ENCODE measurements at regions not wholly inside any gene's neighbourhood (a gene's known extent, or its start where the extent isn't known, plus 50 kb on each side); places are given as distances from the start of the nearest gene placed in this dataset.

DNA sequence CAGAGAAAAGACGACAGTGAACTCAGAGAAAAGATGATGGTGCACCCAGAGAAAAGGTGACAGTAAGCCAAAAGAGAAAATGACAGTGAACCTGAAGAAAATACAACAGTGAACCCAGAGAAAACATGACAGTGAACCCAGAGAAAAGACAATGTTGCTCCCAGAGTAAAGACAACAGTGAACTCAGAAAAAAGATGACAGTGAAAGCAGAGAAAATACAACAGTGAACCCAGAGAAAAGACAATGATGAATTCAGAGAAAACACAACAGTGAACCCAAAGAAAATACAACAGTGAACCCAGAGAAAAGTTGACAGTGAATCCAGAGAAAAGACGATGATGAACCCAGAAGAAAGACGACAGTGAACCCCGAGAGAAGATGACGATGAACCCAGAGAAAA is 140.5 kb upstream of the MAP3K4 start:
- TF ChIP-seq POLR2A (IDR thresholded peaks at IDR 0.05) = no peak
- TF ChIP-seq, protein P1, sequence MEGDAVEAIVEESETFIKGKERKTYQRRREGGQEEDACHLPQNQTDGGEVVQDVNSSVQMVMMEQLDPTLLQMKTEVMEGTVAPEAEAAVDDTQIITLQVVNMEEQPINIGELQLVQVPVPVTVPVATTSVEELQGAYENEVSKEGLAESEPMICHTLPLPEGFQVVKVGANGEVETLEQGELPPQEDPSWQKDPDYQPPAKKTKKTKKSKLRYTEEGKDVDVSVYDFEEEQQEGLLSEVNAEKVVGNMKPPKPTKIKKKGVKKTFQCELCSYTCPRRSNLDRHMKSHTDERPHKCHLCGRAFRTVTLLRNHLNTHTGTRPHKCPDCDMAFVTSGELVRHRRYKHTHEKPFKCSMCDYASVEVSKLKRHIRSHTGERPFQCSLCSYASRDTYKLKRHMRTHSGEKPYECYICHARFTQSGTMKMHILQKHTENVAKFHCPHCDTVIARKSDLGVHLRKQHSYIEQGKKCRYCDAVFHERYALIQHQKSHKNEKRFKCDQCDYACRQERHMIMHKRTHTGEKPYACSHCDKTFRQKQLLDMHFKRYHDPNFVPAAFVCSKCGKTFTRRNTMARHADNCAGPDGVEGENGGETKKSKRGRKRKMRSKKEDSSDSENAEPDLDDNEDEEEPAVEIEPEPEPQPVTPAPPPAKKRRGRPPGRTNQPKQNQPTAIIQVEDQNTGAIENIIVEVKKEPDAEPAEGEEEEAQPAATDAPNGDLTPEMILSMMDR (IDR thresholded peaks at IDR 0.05) = no peak
